ENCODE measurements at regions not wholly inside any gene's neighbourhood (a gene's known extent, or its start where the extent isn't known, plus 50 kb on each side); places are given as distances from the start of the nearest gene placed in this dataset.

GRCh38 chr10:105807935-105808587 is 1167.0 kb downstream of the SORCS3 start:
- TF ChIP-seq FOXM1 (IDR thresholded peaks at IDR 0.05; ENCODE audit: borderline replicate concordance) (no peak), ELF4 (IDR thresholded peaks at IDR 0.05) (no peak), BHLHE40 (IDR thresholded peaks at IDR 0.05; ENCODE audit: borderline replicate concordance) (no peak), CTBP1 (IDR thresholded peaks at IDR 0.05; ENCODE audit: borderline replicate concordance) (no peak), HDGF (IDR thresholded peaks at IDR 0.05; ENCODE audit: borderline replicate concordance) (no peak), LEF1 (IDR thresholded peaks at IDR 0.05; ENCODE audit: borderline replicate concordance) (no peak), NFRKB (IDR thresholded peaks at IDR 0.05) (no peak), ZNF384 (IDR thresholded peaks at IDR 0.05) (no peak), SP1 (IDR thresholded peaks at IDR 0.05) (no peak)

Measured in HEK293T (cell line).